IPS DF 6.9 (cell line): ENCODE measurements at regions not wholly inside any gene's neighbourhood (a gene's known extent, or its start where the extent isn't known, plus 50 kb on each side); places are given as distances from the start of the nearest gene placed in this dataset.
"Not testable (repeated sequence)": the region's sequence is repeated elsewhere in the genome, so short reads cannot be mapped to it uniquely, and the experiment has no call there.

Experiments used
- DNase-seq: peaks from one replicate; pipeline ENCODE4 v3.0.0-alpha.2; 2013; ENCODE audit warnings: low read depth, low spot score
- H3K27ac ChIP-seq: one replicate; pipeline ENCODE4 v1.5.1; 2013; ENCODE audit warnings: low read length, control low read depth
- H3K27me3 ChIP-seq: 2 replicates; pipeline ENCODE4 v1.6.1; 2013; ENCODE audit warnings: mild to moderate bottlenecking, low read length; ENCODE audit not compliant: control insufficient read depth, insufficient read depth
- H3K36me3 ChIP-seq: 2 replicates; pipeline ENCODE4 v1.6.1; 2013; ENCODE audit warnings: low read length; ENCODE audit not compliant: control insufficient read depth, insufficient read depth
- H3K4me1 ChIP-seq: 2 replicates; pipeline ENCODE4 v1.6.1; 2013; ENCODE audit warnings: low read length; ENCODE audit not compliant: control insufficient read depth, insufficient read depth
- H3K4me3 ChIP-seq: 2 replicates; pipeline ENCODE4 v1.5.1; 2013; ENCODE audit warnings: mild to moderate bottlenecking, low read length
- H3K9me3 ChIP-seq: 2 replicates; pipeline ENCODE4 v1.6.1; 2013; ENCODE audit warnings: low read length, inconsistent platforms; ENCODE audit not compliant: control insufficient read depth, insufficient read depth
- WGBS: extraction: QIAGEN DNeasy Blood & Tissue Kit; methylation state at CpG from one replicate; pipeline ENCODE4 v1.1.7; 2013; ENCODE audit warnings: mixed read lengths, missing lambda C conversion rate; ENCODE audit not compliant: insufficient read length, insufficient coverage; 5-methylcytosine and 5-hydroxymethylcytosine counted together

DNA sequence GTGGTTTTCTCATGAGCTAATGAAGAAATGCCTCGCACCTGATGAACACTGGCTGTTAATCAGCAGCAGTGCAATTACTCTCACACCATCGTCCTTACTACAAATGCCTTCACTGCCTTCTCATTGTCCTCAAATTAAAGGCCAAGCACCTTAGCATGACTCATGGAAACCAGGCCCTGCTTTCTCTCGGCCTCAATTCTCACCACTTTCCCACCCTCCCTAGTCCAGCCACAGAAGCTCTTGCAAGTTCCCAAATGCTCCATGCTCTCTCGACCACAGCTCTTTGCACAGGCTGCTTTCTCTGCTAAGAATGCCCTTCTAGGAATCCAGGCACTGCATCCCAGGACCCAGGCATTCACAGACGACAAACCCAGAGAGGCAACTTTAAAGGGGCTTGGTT is 94.6 kb upstream of the KLF4 start:
- Histone ChIP-seq H3K4me3 (no peak overlapping the region), H3K4me1 (no peaks in the 10 kb centered on the region), H3K27ac (no peak overlapping the region), H3K27me3 (no peaks in the 10 kb centered on the region), H3K36me3 (no peaks in the 10 kb centered on the region), H3K9me3 (no peaks in the 10 kb centered on the region)
- no CpG with 5 or more reads among the region's 5 CpGs for WGBS
- no peak for DNase-seq

DNA sequence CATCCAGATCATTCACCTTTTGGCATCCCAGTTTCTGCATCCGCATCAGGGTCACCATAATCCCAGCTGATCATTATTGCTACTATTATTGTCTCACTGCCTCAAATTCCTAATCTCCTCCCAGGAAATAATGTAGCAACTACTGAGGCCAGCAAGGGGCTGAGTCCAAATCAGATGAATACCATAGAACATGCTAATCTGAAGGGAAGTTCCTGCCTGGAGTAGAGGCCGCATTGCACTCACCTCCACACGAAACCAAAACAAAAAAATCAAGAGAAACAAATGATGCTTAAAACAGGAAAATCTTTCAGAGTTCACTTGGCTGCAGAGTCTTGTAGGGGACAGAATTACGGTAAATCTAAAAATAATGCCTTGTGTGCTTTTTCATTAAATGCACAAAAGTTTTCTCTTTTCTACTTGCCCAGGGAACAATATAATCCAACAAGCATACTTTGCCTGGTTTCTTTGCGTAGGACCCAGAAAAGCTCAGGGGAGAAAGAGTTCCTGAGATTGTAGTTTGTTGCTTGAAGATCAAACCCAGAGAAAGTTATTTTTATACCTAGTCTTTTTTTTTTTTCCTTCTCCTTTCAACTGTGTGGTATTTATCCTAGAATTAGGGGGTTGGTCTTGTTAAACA is 87.7 kb upstream of the KLF4 start:
- no peak overlapping the region for H3K4me3 ChIP-seq
- H3K27ac ChIP-seq = no peak overlapping the region
- H3K27me3 ChIP-seq = no peaks in the 10 kb centered on the region
- H3K4me1 ChIP-seq = no peaks in the 10 kb centered on the region
- no peaks in the 10 kb centered on the region for H3K36me3 ChIP-seq
- DNase-seq = no peak
- no peaks in the 10 kb centered on the region for H3K9me3 ChIP-seq
- no CpG with 5 or more reads among the region's 5 CpGs for WGBS

DNA sequence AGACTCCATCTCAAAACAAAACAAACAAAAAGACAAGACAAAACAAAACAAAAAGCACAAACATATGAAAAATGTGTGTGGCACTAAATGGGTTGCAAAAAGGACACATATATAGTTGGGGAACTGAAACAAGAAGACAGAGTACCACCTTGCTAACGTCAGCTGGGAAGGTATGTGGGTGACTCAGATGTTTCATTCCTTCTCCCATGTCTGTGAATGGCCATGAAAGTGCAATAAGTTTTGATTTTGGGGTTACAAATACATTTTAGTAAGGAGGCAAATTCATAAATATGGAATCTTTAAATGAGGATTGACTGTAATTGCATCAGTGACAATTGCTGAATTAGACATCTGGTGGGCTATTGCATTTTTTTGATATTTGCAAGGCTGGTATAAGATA is 81.6 kb upstream of the KLF4 start:
- H3K27ac ChIP-seq = no peak overlapping the region
- H3K36me3 ChIP-seq = no peaks in the 10 kb centered on the region
- no peak overlapping the region for H3K4me3 ChIP-seq
- no peak for DNase-seq
- no peaks in the 10 kb centered on the region for H3K27me3 ChIP-seq
- H3K4me1 ChIP-seq = no peaks in the 10 kb centered on the region
- no CpG with 5 or more reads among the region's 1 CpG for WGBS
- H3K9me3 ChIP-seq = no peaks in the 10 kb centered on the region

- Histone ChIP-seq H3K27me3 (no peaks in the 10 kb centered on the region), H3K4me1 (no peaks in the 10 kb centered on the region), H3K9me3 (no peaks in the 10 kb centered on the region), H3K4me3 (no peak overlapping the region), H3K36me3 (no peaks in the 10 kb centered on the region), H3K27ac (no peak overlapping the region)
- WGBS = no CpG with 5 or more reads among the region's 4 CpGs
- DNase-seq = no peak
These were observed 79.6 kb upstream of the KLF4 start for GRCh38 chr9:107569174-107569573.

DNA sequence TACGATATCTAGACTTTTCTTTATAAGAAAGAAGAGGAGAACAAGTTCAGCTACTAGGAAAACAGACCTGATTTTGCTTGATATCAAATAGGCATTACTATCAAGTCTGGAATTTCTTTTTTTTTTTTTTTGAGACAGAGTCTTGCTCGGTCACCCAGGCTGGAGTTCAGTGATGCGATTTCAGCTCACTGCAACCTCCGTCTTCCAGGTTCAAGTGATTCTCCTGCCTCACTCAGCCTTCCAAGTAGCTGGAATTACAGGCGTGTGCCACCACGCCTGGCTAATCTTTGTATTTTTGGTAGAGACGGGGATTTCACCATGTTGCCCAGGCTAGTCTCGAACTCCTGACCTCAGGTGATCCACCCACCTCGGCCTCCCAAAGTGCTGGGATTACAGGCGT is 78.8 kb upstream of the KLF4 start:
- H3K4me3 ChIP-seq, H3K27me3 ChIP-seq: not testable (repeated sequence)
- WGBS = no CpG with 5 or more reads among the region's 10 CpGs

GRCh38 chr9:107567462-107567861 is 77.9 kb upstream of the KLF4 start:
- WGBS = no CpG with 5 or more reads among the region's 4 CpGs
- no peaks in the 10 kb centered on the region for H3K9me3 ChIP-seq
- no peaks in the 10 kb centered on the region for H3K4me1 ChIP-seq
- H3K27ac ChIP-seq = no peak overlapping the region
- H3K4me3 ChIP-seq = no peak overlapping the region
- no peaks in the 10 kb centered on the region for H3K36me3 ChIP-seq
- H3K27me3 ChIP-seq = no peaks in the 10 kb centered on the region
- DNase-seq = no peak

More for the DNA sequence above, 78.8 kb upstream of the KLF4 start:
- not testable (repeated sequence) for DNase-seq, H3K36me3 ChIP-seq, H3K27ac ChIP-seq, H3K4me1 ChIP-seq, H3K9me3 ChIP-seq

DNA sequence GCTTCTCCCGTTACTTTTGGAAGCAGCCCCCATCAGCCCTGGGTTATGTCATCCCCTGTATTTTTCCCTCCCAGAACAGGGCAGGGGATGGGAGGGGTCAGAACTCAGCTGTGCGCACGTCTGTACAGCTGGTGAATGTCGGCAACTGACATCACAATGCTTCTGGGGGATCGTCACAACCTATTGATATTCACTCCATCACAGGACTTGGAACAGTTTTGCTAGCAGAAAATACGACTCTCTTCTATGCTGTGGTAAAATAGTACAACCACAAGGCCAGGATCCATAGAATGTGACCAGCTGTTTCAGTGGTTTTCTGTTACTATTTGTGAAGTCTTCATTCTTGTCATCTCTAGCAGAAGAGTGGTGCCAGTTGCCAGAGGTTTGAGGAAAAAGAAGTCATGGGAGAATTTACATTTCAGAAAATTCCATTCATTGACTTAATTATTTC is 77.1 kb upstream of the KLF4 start:
- no CpG with 5 or more reads among the region's 6 CpGs for WGBS
- Histone ChIP-seq H3K4me1 (no peaks in the 10 kb centered on the region), H3K36me3 (no peaks in the 10 kb centered on the region), H3K27me3 (no peaks in the 10 kb centered on the region), H3K27ac (no peak overlapping the region), H3K4me3 (no peak overlapping the region), H3K9me3 (no peaks in the 10 kb centered on the region)
- no peak for DNase-seq

DNA sequence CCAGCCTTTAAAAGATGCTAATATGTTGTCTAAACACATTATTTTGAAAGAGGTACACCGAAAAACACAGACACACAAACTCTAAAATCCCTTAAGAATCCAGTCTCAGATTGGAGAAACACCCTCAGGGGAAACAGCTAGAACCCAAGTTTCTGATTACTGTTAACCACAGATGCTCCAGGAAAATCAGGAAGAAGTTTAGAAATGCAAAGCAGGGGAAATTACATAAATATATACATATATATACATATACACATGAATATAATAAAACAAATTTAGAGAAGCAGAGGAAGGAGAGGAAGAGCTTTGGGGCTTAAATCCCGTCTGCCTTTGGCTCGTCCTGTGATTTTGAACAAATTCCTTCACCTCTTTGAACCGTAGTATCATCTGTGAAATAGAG is 73.2 kb upstream of the KLF4 start:
- Histone ChIP-seq H3K27me3 (no peaks in the 10 kb centered on the region), H3K4me1 (no peaks in the 10 kb centered on the region), H3K4me3 (no peak overlapping the region), H3K27ac (no peak overlapping the region), H3K9me3 (no peaks in the 10 kb centered on the region), H3K36me3 (no peaks in the 10 kb centered on the region)
- WGBS = no CpG with 5 or more reads among the region's 4 CpGs
- DNase-seq = no peak

GRCh38 chr9:107559494-107560086 is 70.0 kb upstream of the KLF4 start:
- no peak for DNase-seq
- no peaks in the 10 kb centered on the region for H3K4me1 ChIP-seq
- no peaks in the 10 kb centered on the region for H3K9me3 ChIP-seq
- no peak overlapping the region for H3K4me3 ChIP-seq
- no peaks in the 10 kb centered on the region for H3K36me3 ChIP-seq
- H3K27me3 ChIP-seq = no peaks in the 10 kb centered on the region
- WGBS = no CpG with 5 or more reads among the region's 9 CpGs
- H3K27ac ChIP-seq = no peak overlapping the region

DNA sequence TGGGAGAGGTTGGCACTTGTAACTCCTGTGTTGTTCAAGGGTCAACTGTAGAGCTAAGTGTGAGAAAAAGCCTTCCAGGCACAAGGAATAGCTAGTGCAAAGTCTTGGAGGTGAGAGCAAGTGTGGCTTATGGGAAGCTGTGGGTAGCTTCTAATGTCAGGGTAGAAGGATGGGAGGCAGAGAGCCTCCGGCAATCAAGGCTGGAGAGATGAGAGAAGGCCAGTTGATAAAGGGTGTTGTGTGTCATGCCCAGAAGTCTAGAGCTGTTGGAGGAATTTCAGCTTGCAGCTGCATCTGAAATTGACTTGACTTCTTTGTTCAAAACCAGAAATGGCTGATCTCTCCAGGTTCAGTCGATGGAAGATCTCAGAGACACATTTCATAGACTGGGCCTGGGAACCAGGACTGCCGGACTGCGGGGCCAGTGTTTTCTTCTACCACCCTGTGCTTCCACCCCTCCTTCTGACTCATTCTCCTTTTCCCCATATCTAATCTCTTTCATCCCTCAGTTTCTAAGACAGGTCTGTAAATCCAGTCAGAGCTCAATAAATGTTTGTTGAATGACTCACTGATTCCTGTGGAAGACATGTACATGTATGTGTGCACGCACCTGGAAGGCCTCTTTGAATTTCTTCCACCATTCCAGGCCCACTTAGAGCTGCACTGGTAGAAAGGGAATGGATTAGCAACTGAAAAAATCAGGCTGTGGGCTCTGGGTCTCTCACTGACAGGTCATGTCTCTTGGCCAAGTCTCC is 67.8 kb upstream of the KLF4 start:
- Histone ChIP-seq H3K4me3 (no peak overlapping the region), H3K9me3 (no peaks in the 10 kb centered on the region), H3K4me1 (no peaks in the 10 kb centered on the region), H3K36me3 (no peaks in the 10 kb centered on the region), H3K27ac (no peak overlapping the region), H3K27me3 (no peaks in the 10 kb centered on the region)
- WGBS = no CpG with 5 or more reads among the region's 5 CpGs
- no peak for DNase-seq
